K562 (cell line): ENCODE measurements at regions not wholly inside any gene's neighbourhood (a gene's known extent, or its start where the extent isn't known, plus 50 kb on each side); places are given as distances from the start of the nearest gene placed in this dataset.

ENCODE experiments used
- ATAC-seq: fragments of 200-7000 bp; cut with Tn5 transposase; 3 replicates; pipeline ENCODE4 v1.9.1; 2020; ENCODE audit warnings: moderate library complexity
- BruUV-seq: library from RNA; stranded (reverse); fragments of 400-500 nt; replicated peaks from 2 replicates; lab custom pipeline; 2021; lab: Mats Ljungman, UMichigan
- CTCF ChIA-PET: fragments of 300-600 bp; formaldehyde crosslinking; extraction: SDS; loops from one replicate; lab custom pipeline; 2021; ENCODE audit warnings: low intra/inter-chr PET ratio; lab: Yijun Ruan, JAX
- POLR2A ChIA-PET: fragments of 300-600, 350-650 bp; sonication (Branson Sonifier 250); formaldehyde crosslinking; extraction: SDS; loops from one replicate; lab custom pipeline; 2021; ENCODE audit warnings: antibody characterized with exemption, inconsistent platforms; lab: Yijun Ruan, JAX
- DNase-seq, 4 experiments: peaks; one replicate each; pipeline versions ENCODE4 v3.0.0 to v3.0.0-alpha.2; 2011 to 2018; ENCODE audit warnings: low spot score in 3 of 4, mixed read lengths in 3 of 4; ENCODE audit errors: extremely low read depth in 1 of 4
- FAIRE-seq: peaks from 2 replicates; lab custom pipeline; 2011; peaks lifted over from hg19 to GRCh38; lab: Jason Lieb, UNC
- H2AFZ ChIP-seq: 2 replicates; pipeline ENCODE4 v1.6.0; 2011; ENCODE audit warnings: low read depth, low read length, control low read depth, inconsistent platforms
- H3K27ac ChIP-seq: fragments of 200-600 bp; 3 replicates; pipeline ENCODE4 v1.8.0; 2011; ENCODE audit warnings: low read depth, mild to moderate bottlenecking, control low read depth, inconsistent platforms, low read length, moderate library complexity, mixed read lengths; ENCODE audit errors: extremely low read depth
- H3K27me3 ChIP-seq, 2 experiments: fragments of 300-600 bp in 1 of 2; 2 replicates in 1 of 2; 3 replicates in 1 of 2; pipeline versions ENCODE4 v1.6.0 to v1.8.0; 2011; ENCODE audit warnings: inconsistent platforms in 2 of 2, low read length in 2 of 2, mild to moderate bottlenecking in 1 of 2, mixed read lengths in 1 of 2, moderate library complexity in 1 of 2; ENCODE audit not compliant: control insufficient read depth in 2 of 2, insufficient read depth in 2 of 2
- H3K36me3 ChIP-seq: fragments of 300-600 bp; 3 replicates; pipeline ENCODE4 v1.8.0; 2011; ENCODE audit warnings: mild to moderate bottlenecking, low read length, inconsistent platforms; ENCODE audit not compliant: control insufficient read depth, insufficient read depth
- H3K4me1 ChIP-seq, 2 experiments: fragments of 200-600 bp in 1 of 2; replicated peaks in 1 of 2; 2 replicates in 1 of 2; 3 replicates in 1 of 2; pipeline versions ENCODE4 v1.5.1 to v1.8.0; 2011; ENCODE audit warnings: inconsistent platforms in 2 of 2, low read length in 2 of 2, mild to moderate bottlenecking in 1 of 2, mixed read lengths in 1 of 2, moderate library complexity in 1 of 2; ENCODE audit not compliant: control insufficient read depth in 2 of 2, insufficient read depth in 2 of 2
- H3K4me2 ChIP-seq: 2 replicates; pipeline ENCODE4 v1.6.1; 2011; ENCODE audit warnings: low read length, control low read depth, inconsistent platforms, mixed read lengths; ENCODE audit not compliant: insufficient read depth
- H3K4me3 ChIP-seq: fragments of 200-600 bp; sonication (generic), shearing (Covaris generic); 2 replicates; pipeline ENCODE4 v1.5.1; 2016; ENCODE audit warnings: control low read depth, inconsistent platforms
- H3K79me2 ChIP-seq: fragments of 200-600 bp; 3 replicates; pipeline ENCODE4 v1.8.0; 2011; ENCODE audit warnings: low read length, inconsistent platforms; ENCODE audit not compliant: control insufficient read depth, insufficient read depth
- H3K9ac ChIP-seq, 2 experiments: 2 replicates each; pipeline versions ENCODE4 v1.6.0 to v1.6.1; 2011; ENCODE audit warnings: low read depth in 2 of 2, low read length in 2 of 2, control low read depth in 1 of 2, inconsistent platforms in 1 of 2, mild to moderate bottlenecking in 1 of 2, mixed read lengths in 1 of 2; ENCODE audit not compliant: insufficient read depth in 1 of 2
- H3K9me1 ChIP-seq: one replicate; pipeline ENCODE4 v1.6.0; 2011; ENCODE audit warnings: inconsistent platforms, mild to moderate bottlenecking, low read length, moderate library complexity; ENCODE audit not compliant: control insufficient read depth, insufficient read depth
- H3K9me3 ChIP-seq: replicated peaks from 2 replicates; pipeline ENCODE4 v1.5.1; 2011; ENCODE audit warnings: low read depth, low read length, inconsistent platforms; ENCODE audit not compliant: control insufficient read depth, insufficient read depth
- H4K20me1 ChIP-seq: replicated peaks from 2 replicates; pipeline ENCODE4 v1.6.1; 2011; ENCODE audit warnings: low read length, inconsistent platforms, mixed read lengths; ENCODE audit not compliant: control insufficient read depth, insufficient read depth
- ARNT ChIP-seq, 2 experiments: fragments of 450-650 bp; IDR thresholded peaks; 2 replicates each; pipeline ENCODE4 v1.6.1; 2016; ENCODE audit warnings: mild to moderate bottlenecking in 1 of 2
- DEAF1 ChIP-seq: fragments of 450-650 bp; formaldehyde crosslinking; IDR thresholded peaks from 2 replicates; pipeline ENCODE4 v1.4.0; 2020; ENCODE audit warnings: mild to moderate bottlenecking, moderate library complexity
- E2F8 ChIP-seq: fragments of 450-650 bp; IDR thresholded peaks from 2 replicates; pipeline ENCODE4 v1.7.1; 2018; ENCODE audit warnings: mild to moderate bottlenecking, low read depth; ENCODE audit not compliant: partially characterized antibody
- ERF ChIP-seq: fragments of 450-650 bp; formaldehyde crosslinking; IDR thresholded peaks from 2 replicates; pipeline ENCODE4 v1.4.0; 2020; ENCODE audit warnings: mild to moderate bottlenecking, mixed read lengths
- GATAD2A ChIP-seq: fragments of 450-650 bp; IDR thresholded peaks from 2 replicates; pipeline ENCODE4 v1.6.1; 2017
- RFX1 ChIP-seq: fragments of 450-650 bp; IDR thresholded peaks from 2 replicates; pipeline ENCODE4 v1.6.1; 2016; ENCODE audit warnings: mild to moderate bottlenecking, moderate library complexity
- SMAD3 ChIP-seq: fragments of 450-650 bp; formaldehyde crosslinking; conservative IDR thresholded peaks from 2 replicates; pipeline ENCODE4 v1.4.0; 2020; ENCODE audit warnings: mild to moderate bottlenecking
- SUPT5H ChIP-seq: fragments of 450-650 bp; IDR thresholded peaks from 2 replicates; pipeline ENCODE4 v1.6.1; 2016
- TCF7L2 ChIP-seq: fragments of 150-350 bp; IDR thresholded peaks from 2 replicates; pipeline ENCODE4 v1.6.1; 2016; ENCODE audit warnings: low read depth, mild to moderate bottlenecking, low read length, moderate library complexity
- ZBTB12 ChIP-seq: fragments of 250-450 bp; sonication (Bioruptor Pico); IDR thresholded peaks from 2 replicates; pipeline ENCODE4 v1.4.0; 2020
- WGBS: fragments of 100-300 bp; shearing (Covaris generic); methylation state at CpG from one replicate; pipeline ENCODE4 v1.1.6; 2016; ENCODE audit warnings: low coverage, mixed read lengths; ENCODE audit not compliant: insufficient coverage; ENCODE audit errors: missing lambda C conversion rate; 5-methylcytosine and 5-hydroxymethylcytosine counted together
- in situ Hi-C: fragments of 300-500 bp; cut with MboI; formaldehyde crosslinking; loops from 4 replicates; pipeline ENCODE4 v1.15.0; 2018; ENCODE audit warnings: inconsistent platforms, mixed read lengths
- intact Hi-C: fragments of 100-400 bp; cut with micrococcal nuclease; formaldehyde crosslinking; loops from 2 replicates; pipeline ENCODE4 v1.14.2; 2022
- TF ChIP-seq, protein P1 (sequence below): fragments of 200-400 bp; formaldehyde crosslinking; IDR thresholded peaks from 2 replicates; pipeline ENCODE4 v1.6.1; 2017; ENCODE audit warnings: mild to moderate bottlenecking, low read depth, low read length, moderate library complexity

DNA sequence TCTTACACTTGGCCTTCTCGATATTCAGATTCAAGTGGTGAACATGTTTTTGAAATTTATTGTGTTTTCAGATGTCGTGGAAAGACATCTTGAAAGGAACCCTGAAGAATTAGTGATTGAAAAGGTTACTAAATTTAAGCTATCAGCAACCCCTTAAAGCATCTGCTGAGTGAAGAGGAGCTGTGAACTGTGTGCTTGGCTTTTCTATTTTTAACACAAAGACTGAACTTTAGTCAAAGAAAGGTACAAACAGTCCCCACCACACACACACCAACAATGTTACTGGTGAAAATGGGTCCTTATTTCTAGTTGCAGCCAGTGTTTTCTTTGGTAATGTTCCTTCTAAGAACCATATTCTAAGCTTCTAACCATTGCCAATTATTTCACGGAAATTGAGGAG is 95.1 kb downstream of the CYRIA start:
- WGBS: 0% methylated on average over 3 of the region's 3 CpGs
- Histone ChIP-seq H3K4me2 (no peak overlapping the region), H3K27me3 (no peaks in the 10 kb centered on the region), H3K9ac (no peak overlapping the region), H3K4me3 (no peak overlapping the region), H3K36me3 (no peaks in the 10 kb centered on the region), H3K9me3 (no peaks in the 10 kb centered on the region), H3K79me2 (no peaks in the 10 kb centered on the region), H3K27ac (no peak overlapping the region), H3K4me1 (no peaks in the 10 kb centered on the region), H3K9me1 (no peaks in the 10 kb centered on the region), H2AFZ (no peak overlapping the region), H4K20me1 (no peaks in the 10 kb centered on the region)
- no peak for DNase-seq
- ChIA-PET CTCF (no interaction called here), POLR2A (no interaction called here)
- ATAC-seq: no peak
- TF ChIP-seq RFX1 (no peak), GATAD2A (no peak), TCF7L2 (no peak), SUPT5H (no peak), ZBTB12 (CRISPR knock-in tag) (no peak), E2F8 (no peak), DEAF1 (no peak), SMAD3 (CRISPR knock-in tag) (no peak), ARNT (IDR thresholded peaks at IDR 0.05) (no peak), ERF (no peak)
- TF ChIP-seq, protein P1, sequence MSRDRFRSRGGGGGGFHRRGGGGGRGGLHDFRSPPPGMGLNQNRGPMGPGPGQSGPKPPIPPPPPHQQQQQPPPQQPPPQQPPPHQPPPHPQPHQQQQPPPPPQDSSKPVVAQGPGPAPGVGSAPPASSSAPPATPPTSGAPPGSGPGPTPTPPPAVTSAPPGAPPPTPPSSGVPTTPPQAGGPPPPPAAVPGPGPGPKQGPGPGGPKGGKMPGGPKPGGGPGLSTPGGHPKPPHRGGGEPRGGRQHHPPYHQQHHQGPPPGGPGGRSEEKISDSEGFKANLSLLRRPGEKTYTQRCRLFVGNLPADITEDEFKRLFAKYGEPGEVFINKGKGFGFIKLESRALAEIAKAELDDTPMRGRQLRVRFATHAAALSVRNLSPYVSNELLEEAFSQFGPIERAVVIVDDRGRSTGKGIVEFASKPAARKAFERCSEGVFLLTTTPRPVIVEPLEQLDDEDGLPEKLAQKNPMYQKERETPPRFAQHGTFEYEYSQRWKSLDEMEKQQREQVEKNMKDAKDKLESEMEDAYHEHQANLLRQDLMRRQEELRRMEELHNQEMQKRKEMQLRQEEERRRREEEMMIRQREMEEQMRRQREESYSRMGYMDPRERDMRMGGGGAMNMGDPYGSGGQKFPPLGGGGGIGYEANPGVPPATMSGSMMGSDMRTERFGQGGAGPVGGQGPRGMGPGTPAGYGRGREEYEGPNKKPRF: no peak
- no peak for FAIRE-seq
- in situ Hi-C loops (no loop called here), intact Hi-C loops (no loop called here)
- BruUV-seq: no TSS peak
